ENCODE measurements at regions not wholly inside any gene's neighbourhood (a gene's known extent, or its start where the extent isn't known, plus 50 kb on each side); places are given as distances from the start of the nearest gene placed in this dataset.
"Not testable (repeated sequence)": the region's sequence is repeated elsewhere in the genome, so short reads cannot be mapped to it uniquely, and the experiment has no call there.

DNA sequence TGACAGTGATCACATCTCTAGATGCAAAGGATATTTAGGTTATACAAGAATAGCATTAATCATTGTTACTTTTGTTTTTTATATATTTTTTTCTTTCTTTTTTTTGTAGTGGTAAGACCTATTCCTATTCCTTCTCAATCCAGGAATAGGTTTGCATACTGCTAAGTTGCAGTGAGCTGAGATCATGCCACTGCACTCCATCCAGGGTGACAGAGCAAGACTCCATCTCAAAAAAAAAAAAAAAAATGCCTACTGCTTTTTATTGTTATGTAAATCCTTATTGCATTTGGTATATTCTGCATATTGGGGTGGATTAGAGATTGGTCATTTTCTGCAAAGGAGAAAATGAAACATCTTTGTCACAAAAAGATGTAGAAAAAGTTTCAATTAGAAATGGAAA is 138.2 kb upstream of the FOLH1 start:
- TF ChIP-seq, protein P1, sequence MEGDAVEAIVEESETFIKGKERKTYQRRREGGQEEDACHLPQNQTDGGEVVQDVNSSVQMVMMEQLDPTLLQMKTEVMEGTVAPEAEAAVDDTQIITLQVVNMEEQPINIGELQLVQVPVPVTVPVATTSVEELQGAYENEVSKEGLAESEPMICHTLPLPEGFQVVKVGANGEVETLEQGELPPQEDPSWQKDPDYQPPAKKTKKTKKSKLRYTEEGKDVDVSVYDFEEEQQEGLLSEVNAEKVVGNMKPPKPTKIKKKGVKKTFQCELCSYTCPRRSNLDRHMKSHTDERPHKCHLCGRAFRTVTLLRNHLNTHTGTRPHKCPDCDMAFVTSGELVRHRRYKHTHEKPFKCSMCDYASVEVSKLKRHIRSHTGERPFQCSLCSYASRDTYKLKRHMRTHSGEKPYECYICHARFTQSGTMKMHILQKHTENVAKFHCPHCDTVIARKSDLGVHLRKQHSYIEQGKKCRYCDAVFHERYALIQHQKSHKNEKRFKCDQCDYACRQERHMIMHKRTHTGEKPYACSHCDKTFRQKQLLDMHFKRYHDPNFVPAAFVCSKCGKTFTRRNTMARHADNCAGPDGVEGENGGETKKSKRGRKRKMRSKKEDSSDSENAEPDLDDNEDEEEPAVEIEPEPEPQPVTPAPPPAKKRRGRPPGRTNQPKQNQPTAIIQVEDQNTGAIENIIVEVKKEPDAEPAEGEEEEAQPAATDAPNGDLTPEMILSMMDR (IDR thresholded peaks at IDR 0.05) = not testable (repeated sequence)
- TF ChIP-seq POLR2A (IDR thresholded peaks at IDR 0.05) = not testable (repeated sequence)

Measured in esophagus squamous epithelium (tissue), 4 donors.